ENCODE measurements at regions not wholly inside any gene's neighbourhood (a gene's known extent, or its start where the extent isn't known, plus 50 kb on each side); places are given as distances from the start of the nearest gene placed in this dataset.

DNA sequence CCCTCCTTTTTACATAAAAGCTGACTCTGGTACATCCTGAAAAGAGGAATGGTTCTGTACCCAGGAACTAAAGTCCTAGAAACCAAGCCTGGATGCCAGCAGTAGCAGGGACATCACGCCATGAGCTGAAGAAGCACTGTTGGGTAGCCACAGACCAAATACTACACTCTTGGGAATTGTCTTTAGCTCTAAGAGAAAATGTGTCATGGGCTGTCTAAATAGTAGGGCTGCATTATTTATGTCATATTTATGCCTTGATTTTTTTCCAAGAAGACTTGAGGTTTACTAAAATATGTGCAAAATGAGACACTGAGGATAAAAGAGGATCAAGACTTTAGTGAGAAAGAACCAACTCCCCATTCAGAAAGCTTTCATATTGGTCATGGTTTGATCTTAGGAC lies 213.6 kb downstream of the RAB38 start:
- TF ChIP-seq POLR2AphosphoS5 (IDR thresholded peaks at IDR 0.05; ENCODE audit: low read depth, low read length) (no peak), SPI1 (IDR thresholded peaks at IDR 0.05; ENCODE audit: low read depth, low read length) (no peak), POLR2A (IDR thresholded peaks at IDR 0.05; ENCODE audit: low read depth, low read length) (no peak), TAF1 (IDR thresholded peaks at IDR 0.05; ENCODE audit: low read depth, low read length) (no peak), POU2F2 (IDR thresholded peaks at IDR 0.05; ENCODE audit: low read depth, low read length) (no peak), PAX5 (IDR thresholded peaks at IDR 0.05; ENCODE audit: insufficient read depth, low read length, severe bottlenecking) (no peak)
